Endothelial cell of umbilical vein (primary cell): ENCODE measurements at regions not wholly inside any gene's neighbourhood (a gene's known extent, or its start where the extent isn't known, plus 50 kb on each side); places are given as distances from the start of the nearest gene placed in this dataset.

Source experiments
- CTCF ChIP-seq, 2 donors: IDR thresholded peaks; 1 replicate in 1 of 2; 2 replicates in 1 of 2; pipeline ENCODE4 v1.5.1; 2011; ENCODE audit warnings: low read length in 2 of 2, mild to moderate bottlenecking in 2 of 2, moderate library complexity in 2 of 2, control low read depth in 1 of 2, inconsistent platforms in 1 of 2, low read depth in 1 of 2; ENCODE audit not compliant: insufficient read depth in 1 of 2; ENCODE audit errors: extremely low read depth in 1 of 2
- EZH2 ChIP-seq: IDR thresholded peaks from 2 replicates; pipeline ENCODE4 v1.6.1; 2012; ENCODE audit warnings: borderline replicate concordance, low read depth, mild to moderate bottlenecking, moderate library complexity, low read length, inconsistent platforms; ENCODE audit not compliant: severe bottlenecking
- FOS ChIP-seq: IDR thresholded peaks from 2 replicates; pipeline ENCODE4 v1.6.1; 2011; ENCODE audit warnings: mild to moderate bottlenecking, low read length, moderate library complexity, borderline replicate concordance; ENCODE audit not compliant: insufficient read depth
- POLR2A ChIP-seq: IDR thresholded peaks from 2 replicates; pipeline ENCODE4 v1.6.1; 2012; ENCODE audit warnings: low read depth, mild to moderate bottlenecking, control low read depth, low read length
- POLR2AphosphoS5 ChIP-seq: IDR thresholded peaks from 2 replicates; pipeline ENCODE4 v1.6.1; 2012; ENCODE audit warnings: low read depth, mild to moderate bottlenecking, control low read depth, low read length, moderate library complexity; ENCODE audit not compliant: insufficient read depth

GRCh38 chr9:115415450-115415849, 297.5 kb upstream of the TNC start:
- TF ChIP-seq POLR2AphosphoS5 (no peak), POLR2A (no peak), CTCF (IDR thresholded peaks at IDR 0.05; ENCODE audit: extremely low read depth in 1 of 2, insufficient read depth in 1 of 2, low read depth in 1 of 2, low read length in 2 of 2) (no peak), FOS (no peak), EZH2 (no peak)
